Epithelial cell of prostate (primary cell): ENCODE measurements at regions not wholly inside any gene's neighbourhood (a gene's known extent, or its start where the extent isn't known, plus 50 kb on each side); places are given as distances from the start of the nearest gene placed in this dataset.
"Not testable (repeated sequence)": the region's sequence is repeated elsewhere in the genome, so short reads cannot be mapped to it uniquely, and the experiment has no call there.

Source experiments
- DNase-seq: peaks from one replicate; pipeline ENCODE4 v3.0.0-alpha.2; 2011; ENCODE audit warnings: low read depth, low spot score
- H3K27ac ChIP-seq: fragments of 450-650 bp; 2 replicates; pipeline ENCODE4 v1.5.1; 2017; ENCODE audit warnings: mild to moderate bottlenecking

GRCh38 chr3:104445252-104445919 lies 921.3 kb upstream of the ALCAM start:
- H3K27ac ChIP-seq = peak overlapping the region; percentile 12
- not testable (repeated sequence) for DNase-seq

- H3K27ac ChIP-seq = no peak overlapping the region
- no peak for DNase-seq
These were observed 919.0 kb upstream of the ALCAM start for GRCh38 chr3:104447681-104448080.

GRCh38 chr3:104452697-104453096 lies 914.0 kb upstream of the ALCAM start:
- no peak overlapping the region for H3K27ac ChIP-seq
- DNase-seq = no peak

- H3K27ac ChIP-seq = no peak overlapping the region
- no peak for DNase-seq
These were observed 908.1 kb upstream of the ALCAM start for GRCh38 chr3:104458657-104459056.

GRCh38 chr3:104460477-104461406 lies 906.0 kb upstream of the ALCAM start:
- DNase-seq = no peak
- no peak overlapping the region for H3K27ac ChIP-seq

GRCh38 chr3:104461431-104461830 lies 905.3 kb upstream of the ALCAM start:
- no peak for DNase-seq
- no peak overlapping the region for H3K27ac ChIP-seq

- H3K27ac ChIP-seq = no peak overlapping the region
- DNase-seq = no peak
These were observed 894.5 kb upstream of the ALCAM start for GRCh38 chr3:104472221-104472620.

- no peak overlapping the region for H3K27ac ChIP-seq
- DNase-seq = no peak
These were observed 892.7 kb upstream of the ALCAM start for GRCh38 chr3:104474011-104474410.

GRCh38 chr3:104503022-104503421 lies 863.7 kb upstream of the ALCAM start:
- DNase-seq = no peak
- no peak overlapping the region for H3K27ac ChIP-seq

- DNase-seq = no peak
- H3K27ac ChIP-seq = no peak overlapping the region
These were observed 856.4 kb upstream of the ALCAM start for GRCh38 chr3:104510131-104510849.

- H3K27ac ChIP-seq = no peak overlapping the region
- no peak for DNase-seq
These were observed 852.3 kb upstream of the ALCAM start for GRCh38 chr3:104514371-104514770.

GRCh38 chr3:104514776-104515175 lies 851.9 kb upstream of the ALCAM start:
- no peak overlapping the region for H3K27ac ChIP-seq
- DNase-seq = no peak

- no peak for DNase-seq
- H3K27ac ChIP-seq = no peak overlapping the region
These were observed 847.6 kb upstream of the ALCAM start for GRCh38 chr3:104519068-104519467.

- DNase-seq = no peak
- no peak overlapping the region for H3K27ac ChIP-seq
These were observed 847.1 kb upstream of the ALCAM start for GRCh38 chr3:104519468-104520227.

- H3K27ac ChIP-seq = no peak overlapping the region
These were observed 846.5 kb upstream of the ALCAM start for GRCh38 chr3:104520228-104520655.

GRCh38 chr3:104521606-104522336 lies 844.9 kb upstream of the ALCAM start:
- peak; percentile 5 for DNase-seq
- peak overlapping the region; percentile 38 for H3K27ac ChIP-seq

More at GRCh38 chr3:104520228-104520655, 846.5 kb upstream of the ALCAM start:
- no peak for DNase-seq

GRCh38 chr3:104523136-104523535 lies 843.6 kb upstream of the ALCAM start:
- no peak for DNase-seq
- no peak overlapping the region for H3K27ac ChIP-seq

- no peak for DNase-seq
- no peak overlapping the region for H3K27ac ChIP-seq
These were observed 839.8 kb upstream of the ALCAM start for GRCh38 chr3:104526901-104527401.

GRCh38 chr3:104530934-104531333 lies 835.8 kb upstream of the ALCAM start:
- H3K27ac ChIP-seq = no peak overlapping the region
- DNase-seq = no peak
